Epithelial cell of proximal tubule (primary cell): ENCODE measurements at regions not wholly inside any gene's neighbourhood (a gene's known extent, or its start where the extent isn't known, plus 50 kb on each side); places are given as distances from the start of the nearest gene placed in this dataset.

Source experiments
- DNase-seq: peaks from one replicate; pipeline ENCODE4 v3.0.0-alpha.2; 2011; ENCODE audit warnings: low read depth
- H3K4me3 ChIP-seq: 2 replicates; pipeline ENCODE4 v1.5.1; 2011; ENCODE audit warnings: low read depth, mild to moderate bottlenecking, low read length
- TF ChIP-seq, protein P1 (sequence below): conservative IDR thresholded peaks from 2 replicates; pipeline ENCODE4 v1.5.1; 2012; ENCODE audit warnings: low read depth, mild to moderate bottlenecking, low read length

DNA sequence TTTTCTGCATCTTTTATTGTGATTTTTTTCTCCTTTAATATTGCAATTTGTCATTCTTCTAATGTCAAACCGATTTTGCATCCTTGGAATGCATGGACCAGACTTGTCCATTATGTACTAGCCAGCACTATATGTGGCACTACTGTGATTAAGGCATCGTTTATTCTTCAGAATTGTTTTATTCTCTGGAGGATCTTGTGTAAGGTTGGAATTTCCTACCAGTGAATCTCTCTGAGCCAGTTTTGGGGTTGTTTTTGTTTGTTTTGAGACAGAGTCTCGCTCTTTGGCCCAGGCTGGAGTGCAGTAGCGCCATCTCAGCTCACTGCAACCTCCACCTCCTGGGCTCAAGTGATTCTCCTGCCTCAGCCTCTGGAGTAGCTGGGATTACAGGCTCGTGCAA is 58.5 kb downstream of the IGLL5 start:
- H3K4me3 ChIP-seq, result no peak overlapping the region
- TF ChIP-seq, protein P1, sequence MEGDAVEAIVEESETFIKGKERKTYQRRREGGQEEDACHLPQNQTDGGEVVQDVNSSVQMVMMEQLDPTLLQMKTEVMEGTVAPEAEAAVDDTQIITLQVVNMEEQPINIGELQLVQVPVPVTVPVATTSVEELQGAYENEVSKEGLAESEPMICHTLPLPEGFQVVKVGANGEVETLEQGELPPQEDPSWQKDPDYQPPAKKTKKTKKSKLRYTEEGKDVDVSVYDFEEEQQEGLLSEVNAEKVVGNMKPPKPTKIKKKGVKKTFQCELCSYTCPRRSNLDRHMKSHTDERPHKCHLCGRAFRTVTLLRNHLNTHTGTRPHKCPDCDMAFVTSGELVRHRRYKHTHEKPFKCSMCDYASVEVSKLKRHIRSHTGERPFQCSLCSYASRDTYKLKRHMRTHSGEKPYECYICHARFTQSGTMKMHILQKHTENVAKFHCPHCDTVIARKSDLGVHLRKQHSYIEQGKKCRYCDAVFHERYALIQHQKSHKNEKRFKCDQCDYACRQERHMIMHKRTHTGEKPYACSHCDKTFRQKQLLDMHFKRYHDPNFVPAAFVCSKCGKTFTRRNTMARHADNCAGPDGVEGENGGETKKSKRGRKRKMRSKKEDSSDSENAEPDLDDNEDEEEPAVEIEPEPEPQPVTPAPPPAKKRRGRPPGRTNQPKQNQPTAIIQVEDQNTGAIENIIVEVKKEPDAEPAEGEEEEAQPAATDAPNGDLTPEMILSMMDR, result no peak
- DNase-seq, result no peak

DNA sequence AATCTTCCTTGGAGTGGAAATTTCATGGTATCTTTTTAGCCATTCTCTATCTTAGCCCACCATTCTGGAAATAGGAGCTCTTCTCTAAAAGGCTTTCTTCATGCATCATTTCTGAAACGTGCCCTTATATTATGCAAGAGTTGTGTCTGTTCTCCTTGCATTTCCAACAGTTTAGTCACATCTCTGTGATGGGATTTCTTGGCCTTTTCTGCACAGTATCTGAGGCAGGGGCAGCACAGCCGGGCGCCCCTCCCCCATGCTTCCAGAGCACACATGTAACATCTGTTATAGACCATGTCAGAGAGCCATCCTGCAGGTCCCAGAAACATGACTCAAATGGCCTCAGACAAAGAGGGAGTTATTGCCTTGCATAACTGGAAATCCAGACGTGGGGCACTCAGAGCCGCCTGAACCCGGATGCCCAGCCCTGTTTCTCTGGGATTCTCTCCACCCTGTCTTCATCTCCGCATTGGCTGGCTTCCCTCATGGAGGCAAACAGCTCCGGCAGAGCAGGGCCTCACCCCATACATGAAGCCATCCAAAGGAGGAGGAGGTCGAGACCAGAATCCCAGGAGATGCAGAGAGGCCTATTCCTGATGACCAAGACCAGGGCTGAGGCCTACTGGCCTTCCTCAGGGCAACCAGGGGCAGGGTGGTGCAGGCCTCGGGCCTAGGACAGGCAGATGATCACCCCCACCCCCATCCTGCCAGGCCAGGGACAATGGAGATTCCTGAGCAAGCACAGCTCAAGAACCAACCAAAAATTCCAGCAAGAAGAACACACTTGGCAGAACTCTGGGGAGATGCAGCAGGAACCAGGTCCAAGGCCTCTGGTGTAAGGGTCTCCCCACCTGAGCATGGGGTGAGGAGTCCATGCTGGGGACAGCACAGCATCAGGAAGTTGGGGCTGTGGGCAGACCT is 61.3 kb downstream of the IGLL5 start:
- no peak for DNase-seq
- TF ChIP-seq, protein P1, result no peak
- H3K4me3 ChIP-seq, result no peak overlapping the region

DNA sequence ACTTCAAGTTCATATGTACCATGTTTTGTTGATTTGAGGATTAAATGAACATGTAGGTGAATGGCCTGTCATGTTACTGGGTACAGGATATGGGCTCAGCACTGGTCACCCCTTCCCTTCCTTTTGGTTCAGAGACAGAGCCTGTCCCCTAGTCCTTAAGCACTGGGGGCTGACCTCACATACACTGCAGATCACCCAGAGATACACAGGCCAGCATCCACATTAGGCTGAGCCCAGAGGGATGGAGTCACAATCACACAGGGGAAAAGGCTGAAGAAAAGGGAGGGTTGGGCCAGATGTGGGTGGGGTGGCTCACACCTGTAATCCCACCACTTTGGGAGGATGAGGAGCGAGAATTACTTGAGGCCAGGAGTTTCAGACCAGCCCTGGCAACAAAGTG is 62.3 kb downstream of the IGLL5 start:
- no peak overlapping the region for H3K4me3 ChIP-seq
- TF ChIP-seq, protein P1, result no peak
- DNase-seq, result no peak

DNA sequence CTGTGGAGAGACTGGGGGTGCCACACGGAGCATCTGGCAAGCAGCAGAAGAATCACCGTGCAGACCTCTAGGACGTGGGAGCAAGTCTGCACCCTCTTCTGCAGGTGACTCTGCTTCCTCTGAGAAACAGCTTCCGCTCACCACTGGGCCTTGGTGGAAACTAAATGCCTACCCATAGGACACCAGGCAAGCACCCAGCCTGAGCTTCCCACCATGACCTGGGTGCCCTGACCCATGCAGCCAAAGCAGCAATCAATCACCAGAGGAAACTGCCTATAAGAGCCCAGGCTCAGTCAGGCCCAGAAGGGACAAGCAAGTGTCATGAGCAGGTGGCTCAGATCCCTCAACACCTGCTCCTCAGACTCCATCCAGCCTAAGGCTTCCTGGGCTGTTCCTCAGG is 63.4 kb downstream of the IGLL5 start:
- no peak overlapping the region for H3K4me3 ChIP-seq
- TF ChIP-seq, protein P1, result no peak
- no peak for DNase-seq

DNA sequence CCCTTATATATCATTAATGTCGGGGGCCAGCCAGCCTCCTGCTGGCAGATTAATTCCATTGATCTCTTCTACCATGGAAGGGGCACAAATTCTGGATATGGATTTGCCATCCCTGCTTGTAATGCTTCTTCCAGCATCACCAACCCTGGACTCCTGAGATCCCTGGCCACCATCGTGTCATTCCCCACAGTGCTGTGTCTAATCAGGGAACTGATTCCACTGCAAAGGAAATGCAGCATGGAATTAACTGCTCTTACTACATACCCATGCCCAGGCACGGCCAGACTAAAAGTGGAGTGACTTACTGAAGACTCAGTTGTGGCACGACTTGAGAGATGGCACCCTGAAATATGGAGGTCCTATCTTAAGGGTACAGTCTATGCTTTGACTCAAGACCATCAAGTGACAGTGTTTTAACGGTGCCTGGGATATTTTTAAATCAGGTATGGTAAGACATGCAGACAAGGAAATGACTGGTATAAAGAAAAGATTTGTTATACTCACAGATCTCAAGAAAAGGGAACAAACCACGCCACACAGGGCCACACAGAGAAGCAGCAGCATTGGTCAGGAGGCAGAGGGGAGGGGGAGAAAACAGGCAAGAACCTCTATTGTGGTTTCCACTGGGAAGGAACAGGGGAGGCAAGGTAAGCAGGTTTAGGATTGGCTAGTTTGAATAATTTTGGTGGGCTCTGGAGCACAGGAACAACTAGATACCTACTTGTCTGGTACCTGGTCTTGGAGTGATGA is 65.1 kb downstream of the IGLL5 start:
- TF ChIP-seq, protein P1, result no peak
- DNase-seq, result no peak
- no peak overlapping the region for H3K4me3 ChIP-seq

DNA sequence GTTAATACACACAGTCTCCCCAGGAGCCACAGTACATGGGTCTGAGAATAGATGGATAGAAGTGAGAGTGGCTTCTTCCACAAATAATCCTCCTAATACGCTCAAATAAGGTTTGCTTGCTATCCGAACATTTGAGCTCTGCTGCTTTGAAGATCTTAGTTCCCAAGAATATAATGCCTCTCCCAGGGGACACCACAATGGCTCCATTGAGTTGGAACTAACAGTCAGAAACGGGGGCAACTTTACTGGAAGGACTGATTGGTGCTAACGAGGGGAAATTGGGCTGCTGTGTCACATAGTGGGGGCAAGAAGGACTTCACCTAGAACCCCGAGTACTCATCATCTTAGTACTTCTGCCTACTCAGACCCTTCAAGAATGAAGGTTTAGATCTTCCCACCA is 66.2 kb downstream of the IGLL5 start:
- TF ChIP-seq, protein P1, result no peak
- H3K4me3 ChIP-seq, result no peak overlapping the region
- no peak for DNase-seq
